Stimulated activated CD8-positive, alpha-beta memory T cell treated with anti-CD3 and anti-CD28 coated beads, Interleukin-12 subunit alpha, Interleukin-12 subunit beta, amount 100 ng/mL, for 1 hour (primary cell): ENCODE measurements at regions not wholly inside any gene's neighbourhood (a gene's known extent, or its start where the extent isn't known, plus 50 kb on each side); places are given as distances from the start of the nearest gene placed in this dataset.

ENCODE experiments used
- DNase-seq: peaks from one replicate; pipeline ENCODE4 v3.0.0-alpha.2; 2020; ENCODE audit warnings: low read depth

GRCh38 chr1:234672349-234673135, 62.6 kb upstream of the IRF2BP2 start:
- DNase-seq, result no peak

GRCh38 chr1:234670967-234671626, 61.1 kb upstream of the IRF2BP2 start:
- no peak for DNase-seq

- DNase-seq, result no peak
Measured at GRCh38 chr1:234669499-234669898, 59.5 kb upstream of the IRF2BP2 start.

GRCh38 chr1:234668577-234668955, 58.6 kb upstream of the IRF2BP2 start:
- no peak for DNase-seq

- DNase-seq, result no peak
Measured at GRCh38 chr1:234667600-234668576, 57.9 kb upstream of the IRF2BP2 start.

GRCh38 chr1:234666761-234667160, 56.8 kb upstream of the IRF2BP2 start:
- no peak for DNase-seq

GRCh38 chr1:234665975-234666605, 56.1 kb upstream of the IRF2BP2 start:
- DNase-seq, result no peak

- DNase-seq, result no peak
Measured at GRCh38 chr1:234662148-234662547, 52.2 kb upstream of the IRF2BP2 start.

- DNase-seq, result no peak
Measured at GRCh38 chr1:234661317-234661928, 51.4 kb upstream of the IRF2BP2 start.

- no peak for DNase-seq
Measured at GRCh38 chr1:234660536-234661316, 50.7 kb upstream of the IRF2BP2 start.
